Kidney capillary endothelial cell (primary cell): ENCODE measurements at regions not wholly inside any gene's neighbourhood (a gene's known extent, or its start where the extent isn't known, plus 50 kb on each side); places are given as distances from the start of the nearest gene placed in this dataset.
"Not testable (repeated sequence)": the region's sequence is repeated elsewhere in the genome, so short reads cannot be mapped to it uniquely, and the experiment has no call there.

Experiments
- DNase-seq: peaks from one replicate; pipeline ENCODE4 v3.0.0-alpha.2; 2018; ENCODE audit warnings: low spot score

DNA sequence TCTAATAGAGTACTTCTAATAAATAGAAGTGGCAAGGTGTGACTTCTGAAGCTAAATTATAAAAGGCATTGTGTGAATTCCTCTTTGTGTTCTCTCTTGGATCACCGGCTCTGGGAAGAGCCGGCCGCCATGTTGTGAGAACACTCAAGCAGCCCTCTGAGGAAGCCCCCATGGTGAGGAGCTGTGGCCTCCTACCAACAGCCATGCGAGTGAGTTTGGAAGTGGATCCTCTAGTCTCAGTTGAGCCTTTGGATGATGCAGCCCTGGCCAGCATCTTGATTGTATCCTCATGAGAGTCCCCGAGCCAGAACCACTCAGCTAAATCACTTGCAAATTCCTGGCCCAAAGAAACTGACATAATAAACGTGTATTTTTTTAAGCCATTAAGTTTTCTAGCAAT lies 94.5 kb upstream of the CARD11 start:
- no peak for DNase-seq

- DNase-seq: no peak
Observed at GRCh38 chr7:3138997-3139396, 95.3 kb upstream of the CARD11 start.

DNA sequence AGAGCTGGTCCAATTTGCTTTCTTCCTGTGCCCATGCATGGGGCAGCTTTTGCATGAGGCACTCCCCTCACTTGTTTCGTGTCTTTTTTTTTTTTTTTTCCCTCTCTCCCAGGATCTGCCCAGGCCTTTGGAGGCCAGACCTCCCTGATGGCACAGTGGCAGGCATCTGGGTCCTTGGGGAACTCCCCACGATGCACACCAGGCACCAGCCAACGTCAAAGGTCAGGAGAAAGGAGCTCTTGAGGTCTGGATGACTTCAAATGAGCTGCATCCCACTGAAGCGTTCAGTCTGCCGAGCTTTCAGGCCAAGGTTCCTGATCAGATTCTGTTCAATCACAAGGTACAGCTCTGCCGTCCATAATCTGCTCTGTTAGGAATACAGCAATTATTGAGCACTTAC lies 97.2 kb upstream of the CARD11 start:
- no peak for DNase-seq

- DNase-seq: no peak
Observed at GRCh38 chr7:3141326-3141725, 97.7 kb upstream of the CARD11 start.

DNA sequence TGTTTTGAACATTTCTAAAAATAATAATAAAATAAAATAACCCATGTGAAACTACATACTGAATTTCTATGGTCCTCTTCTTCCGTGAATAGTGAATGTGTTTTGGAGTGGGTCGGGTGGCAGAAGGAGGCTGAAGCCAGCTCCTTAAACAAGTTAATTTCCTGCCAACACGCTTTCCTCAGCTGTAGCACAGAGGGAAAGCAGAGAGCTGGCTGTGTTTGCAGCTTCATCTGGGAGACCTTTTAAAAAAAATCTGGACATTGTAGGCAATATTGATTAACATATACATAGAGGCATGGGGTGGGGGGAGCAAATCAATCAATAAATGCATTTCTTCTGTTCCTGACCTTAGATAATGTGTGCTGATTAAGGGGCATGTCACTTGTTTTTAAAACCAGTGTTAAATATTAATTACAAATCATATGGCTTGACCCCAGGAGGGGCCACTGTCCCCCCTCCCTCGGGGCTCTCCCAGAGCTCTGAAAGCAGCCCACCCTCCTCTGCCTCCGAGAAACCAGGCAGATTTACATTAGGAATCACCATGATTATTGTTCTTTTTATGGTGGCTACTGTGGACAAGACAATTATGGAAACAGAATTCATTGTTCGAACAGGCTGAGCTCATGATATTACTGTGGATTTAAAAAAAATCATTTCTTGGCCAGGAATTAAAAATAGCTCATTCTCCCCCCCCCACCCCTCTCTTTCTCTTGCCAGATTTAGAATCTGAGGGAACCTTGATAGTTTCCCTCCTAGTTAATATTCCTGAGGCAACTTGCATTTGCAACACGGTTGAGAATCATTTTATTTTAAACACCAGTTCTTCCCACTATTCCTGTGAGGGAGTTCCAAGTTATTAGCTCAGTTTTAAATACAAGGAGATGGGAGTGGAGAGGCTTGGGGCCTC lies 100.5 kb upstream of the CARD11 start:
- DNase-seq: no peak

- DNase-seq: not testable (repeated sequence)
Observed at GRCh38 chr7:3144776-3145125, 101.1 kb upstream of the CARD11 start.

GRCh38 chr7:3146571-3147226 lies 103.0 kb upstream of the CARD11 start:
- no peak for DNase-seq

DNA sequence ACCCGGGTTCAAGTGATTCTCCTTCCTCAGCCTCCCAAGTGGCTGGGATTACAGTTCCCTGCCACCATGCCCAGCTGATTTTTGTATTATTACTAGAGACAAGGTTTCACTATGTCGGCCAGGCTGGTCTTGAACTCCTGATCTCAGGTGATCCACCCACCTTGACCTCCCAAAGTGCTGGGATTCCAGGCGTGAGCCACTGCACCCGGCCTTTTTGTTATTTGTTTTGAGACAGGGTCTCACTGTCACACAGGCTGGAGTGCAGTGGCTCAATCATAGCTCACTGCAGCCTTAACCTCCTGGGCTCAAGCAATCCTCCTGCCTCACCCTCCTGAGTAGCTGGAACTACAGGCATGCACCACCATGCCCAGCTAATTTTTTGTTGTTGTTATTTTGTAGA lies 104.8 kb upstream of the CARD11 start:
- DNase-seq: not testable (repeated sequence)

- DNase-seq: no peak
Observed at GRCh38 chr7:3149231-3149995, 105.7 kb upstream of the CARD11 start.

DNA sequence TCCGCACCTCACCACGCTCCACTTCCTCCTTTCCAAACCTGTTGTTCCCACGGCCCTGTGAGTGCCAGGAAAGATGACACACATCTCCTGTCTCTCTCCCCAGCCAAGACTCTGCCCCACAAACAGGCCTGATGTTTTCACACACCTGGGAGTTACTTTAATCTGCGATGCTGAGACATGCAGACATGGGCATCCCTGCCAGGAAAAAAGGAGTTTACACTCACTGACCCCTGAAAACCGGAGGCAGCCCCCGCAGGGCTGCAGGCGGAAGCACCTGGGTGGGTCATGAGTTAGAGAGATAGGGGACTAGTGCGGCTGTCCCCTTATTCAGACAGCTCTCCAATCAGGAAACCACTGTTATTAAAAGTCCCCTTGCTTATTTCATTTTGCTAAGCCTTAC lies 106.4 kb upstream of the CARD11 start:
- DNase-seq: no peak

DNA sequence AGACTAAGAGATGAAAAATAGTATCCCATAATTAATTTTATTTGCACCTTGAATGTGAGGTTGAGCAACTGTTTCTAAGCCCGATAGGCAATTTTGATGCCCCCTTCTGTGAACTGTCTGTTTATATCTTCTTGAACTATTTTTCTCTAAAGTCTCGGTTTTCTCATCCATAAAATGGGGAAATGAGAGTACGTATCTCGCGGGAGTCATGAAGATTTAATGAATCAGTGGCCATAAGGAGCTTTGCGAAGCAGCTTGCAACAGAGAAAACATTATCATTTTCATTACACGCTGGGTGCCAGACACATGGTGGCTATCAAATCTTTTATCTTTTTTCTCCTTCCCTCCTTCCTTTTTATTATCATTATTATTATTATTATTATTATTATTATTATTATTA lies 108.1 kb upstream of the CARD11 start:
- no peak for DNase-seq

DNA sequence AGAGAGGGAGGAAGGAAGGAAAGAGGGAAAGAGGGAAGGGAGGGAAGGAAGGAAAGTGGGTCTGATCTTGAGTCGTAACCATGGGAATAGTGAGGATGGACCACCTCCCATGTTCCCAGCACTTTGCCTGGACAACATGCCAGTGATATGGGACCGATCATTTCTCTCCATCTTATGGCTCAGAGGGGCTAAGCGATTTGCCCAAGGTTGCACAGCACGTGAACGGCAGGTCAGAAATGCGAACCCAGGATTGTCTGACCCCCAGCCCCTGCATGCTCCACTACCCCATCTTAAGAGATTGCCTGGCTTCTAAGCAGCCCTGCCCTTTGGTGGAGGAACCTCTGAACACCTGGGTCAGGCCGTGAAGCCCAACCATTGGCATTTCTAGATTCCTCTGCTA lies 109.0 kb upstream of the CARD11 start:
- DNase-seq: no peak

DNA sequence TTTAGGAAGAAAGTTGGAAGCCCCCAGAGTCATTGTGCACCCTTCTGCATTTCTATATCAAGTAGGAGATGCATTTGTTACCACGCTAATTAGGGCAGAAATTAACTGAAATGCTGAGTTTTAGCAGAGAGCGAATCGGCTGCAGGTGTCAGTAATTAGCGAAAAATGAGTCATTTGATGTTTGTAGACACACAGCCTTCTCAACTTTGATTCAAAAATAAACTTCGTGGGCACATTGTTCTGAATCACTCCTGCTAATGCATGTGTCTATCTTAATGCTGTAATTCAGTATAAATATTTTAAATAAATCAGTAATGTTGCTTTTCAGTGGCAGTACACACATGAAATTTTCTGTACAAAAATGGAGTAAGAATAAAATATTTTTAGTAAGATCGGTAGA lies 109.5 kb upstream of the CARD11 start:
- DNase-seq: no peak

- no peak for DNase-seq
Observed at GRCh38 chr7:3154317-3154716, 110.7 kb upstream of the CARD11 start.

GRCh38 chr7:3154881-3155494 lies 111.3 kb upstream of the CARD11 start:
- DNase-seq: peak; percentile 29

DNA sequence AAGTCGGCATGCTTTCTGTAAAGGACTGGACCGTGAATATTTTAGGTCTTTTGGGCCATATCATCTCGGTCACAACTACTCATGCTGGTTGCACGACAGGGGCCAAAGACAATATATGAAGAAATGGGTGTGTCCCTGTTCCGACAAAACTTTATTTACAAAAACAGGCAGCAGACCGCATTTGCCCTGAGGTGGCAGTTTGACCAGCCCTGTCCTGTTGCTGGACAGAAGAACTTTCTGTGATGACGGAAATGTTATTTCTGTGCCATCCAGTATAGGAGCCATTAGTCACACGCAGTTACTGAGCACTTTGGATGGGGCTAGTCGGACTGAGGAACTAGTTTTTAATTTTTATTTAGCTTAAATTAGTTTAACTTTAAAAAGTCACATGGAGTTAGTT lies 112.8 kb upstream of the CARD11 start:
- DNase-seq: no peak

- DNase-seq: no peak
Observed at GRCh38 chr7:3157566-3158287, 114.1 kb upstream of the CARD11 start.

- no peak for DNase-seq
Observed at GRCh38 chr7:3158341-3158760, 114.7 kb upstream of the CARD11 start.

DNA sequence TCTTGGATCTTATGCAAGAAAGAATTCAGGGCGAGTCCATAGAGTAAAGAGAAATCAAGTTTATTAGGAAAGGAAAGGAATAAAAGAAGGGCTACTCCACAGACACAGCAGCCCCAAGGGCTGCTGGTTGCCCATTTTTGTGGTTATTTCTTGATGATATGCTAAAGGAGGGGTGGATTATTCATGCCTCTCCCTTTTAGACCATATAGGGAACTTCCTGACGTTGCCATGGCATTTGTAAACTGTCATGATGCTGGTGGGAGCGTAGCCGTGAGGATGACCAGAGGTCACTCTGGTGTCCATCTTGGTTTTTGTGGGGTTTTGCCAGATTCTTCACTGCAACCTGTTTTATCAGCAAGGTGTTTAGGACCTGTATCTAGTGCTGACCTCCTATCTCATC lies 115.4 kb upstream of the CARD11 start:
- no peak for DNase-seq

DNA sequence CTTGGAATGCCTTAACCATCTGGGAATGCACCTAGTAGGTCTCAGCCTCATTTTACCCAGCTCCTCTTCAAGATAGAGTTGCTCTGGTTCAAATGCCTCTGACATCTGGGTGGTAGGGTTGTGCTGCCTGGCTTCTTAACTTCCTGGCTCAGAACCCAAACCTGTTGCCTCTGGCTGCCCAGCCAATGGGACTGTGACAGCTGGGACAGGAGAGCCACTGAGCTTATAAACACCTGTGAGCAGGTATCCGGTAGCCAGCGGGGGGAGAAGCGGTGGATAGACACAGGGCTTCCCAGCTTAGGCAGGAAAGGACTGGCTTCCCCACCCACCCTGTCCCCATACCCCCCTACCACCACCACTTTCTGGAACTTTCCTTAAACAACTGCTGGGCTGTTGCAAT lies 115.8 kb upstream of the CARD11 start:
- DNase-seq: no peak

GRCh38 chr7:3159926-3160325 lies 116.3 kb upstream of the CARD11 start:
- not testable (repeated sequence) for DNase-seq

DNA sequence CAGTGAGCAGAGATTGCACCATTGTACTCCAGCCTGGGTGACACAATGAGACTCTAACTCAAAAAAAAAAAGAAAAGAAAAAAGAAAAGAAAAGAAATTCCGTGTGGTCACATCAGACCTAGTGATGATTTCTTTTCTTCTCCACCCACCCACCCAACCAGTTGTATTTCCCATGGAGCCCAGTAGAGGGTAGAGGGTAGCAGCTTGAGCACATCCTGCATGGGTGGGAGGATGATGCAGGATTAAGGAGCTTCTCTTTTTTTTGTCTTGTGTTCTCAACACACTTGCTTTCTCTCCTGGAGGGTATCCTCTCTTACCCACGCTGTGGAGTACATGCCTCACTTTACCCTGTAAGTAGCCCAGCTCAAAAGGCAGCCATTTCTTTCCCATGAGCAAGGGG lies 118.6 kb upstream of the CARD11 start:
- DNase-seq: no peak
